ENCODE measurements at regions not wholly inside any gene's neighbourhood (a gene's known extent, or its start where the extent isn't known, plus 50 kb on each side); places are given as distances from the start of the nearest gene placed in this dataset.

GRCh38 chr15:45801543-45801942 is 166.7 kb downstream of the SQOR start:
- no peak overlapping the region for H2AFZ ChIP-seq (ENCODE audit: low read length)
- no peak overlapping the region for H4K5ac ChIP-seq (ENCODE audit: insufficient read length, low read depth, low read length)
- no peak overlapping the region for H3K18ac ChIP-seq (ENCODE audit: insufficient read length, low read depth, low read length)
- no peak overlapping the region for H3K27ac ChIP-seq (ENCODE audit: insufficient read length, low read depth, low read length)
- no peaks in the 10 kb centered on the region for H3K79me2 ChIP-seq (ENCODE audit: insufficient read depth, low read length)
- no peaks in the 10 kb centered on the region for H3K9me3 ChIP-seq (ENCODE audit: control insufficient read depth, low read depth, low read length)
- Mint-ChIP-seq H3K27me3 (ENCODE audit: low read depth) (no peaks in the 10 kb centered on the region), H3K27ac (no peak overlapping the region), H3K4me3 (no peak overlapping the region), H3K9me3 (no peaks in the 10 kb centered on the region), H3K4me1 (peaks cover 0 to 2% of the 10 kb centered on the region in 2 experiments; a peak in 1 of 4 replicates), H3K36me3 (ENCODE audit: insufficient read depth in 1 of 3, low read depth in 3 of 3) (no peaks in the 10 kb centered on the region; a peak in 1 of 7 replicates)
- no peaks in the 10 kb centered on the region for H3K4me1 ChIP-seq (ENCODE audit: insufficient read depth, low read length)
- no peaks in the 10 kb centered on the region for H3K27me3 ChIP-seq (ENCODE audit: insufficient read depth, low read length)
- H3T11ph ChIP-seq (ENCODE audit: low read length), result no peak overlapping the region
- TF ChIP-seq CTCF (conservative IDR thresholded peaks at IDR 0.05), result no peak
- DNase-seq, result no peak
- no peaks in the 10 kb centered on the region for H3K79me1 ChIP-seq (ENCODE audit: insufficient read depth, low read depth, low read length, poor library complexity, severe bottlenecking)
- H4K91ac ChIP-seq (ENCODE audit: insufficient read length, low read depth, low read length), result no peak overlapping the region
- H3K4ac ChIP-seq (ENCODE audit: low read depth, low read length), result no peak overlapping the region
- H3K14ac ChIP-seq (ENCODE audit: insufficient read depth, low read length), result no peak overlapping the region
- no peak overlapping the region for H3K9ac ChIP-seq (ENCODE audit: extremely low read depth, insufficient read length, low read length)
- H2AK5ac ChIP-seq (ENCODE audit: insufficient read length, low read length), result no peak overlapping the region
- H4K8ac ChIP-seq (replicated peaks; ENCODE audit: insufficient read length, low read depth, low read length), result no peak overlapping the region
- no peak overlapping the region for H3K4me2 ChIP-seq (ENCODE audit: insufficient read depth, insufficient read length, low read length)
- H3K56ac ChIP-seq (ENCODE audit: insufficient read length, low read depth, low read length), result no peak overlapping the region
- H2BK5ac ChIP-seq (ENCODE audit: insufficient read length, low read length), result no peak overlapping the region
- no peak overlapping the region for H2BK120ac ChIP-seq (ENCODE audit: low read depth, low read length, poor library complexity, severe bottlenecking)
- H2BK20ac ChIP-seq (ENCODE audit: low read depth, low read length, poor library complexity, severe bottlenecking), result no peak overlapping the region
- H2BK15ac ChIP-seq (ENCODE audit: low read depth, low read length), result no peak overlapping the region
- H3K23me2 ChIP-seq (ENCODE audit: insufficient read length, low read depth, low read length, poor library complexity, severe bottlenecking), result no peaks in the 10 kb centered on the region
- no peak overlapping the region for H3K23ac ChIP-seq (ENCODE audit: insufficient read length, low read depth, low read length)
- no peak overlapping the region for H2BK12ac ChIP-seq (ENCODE audit: insufficient read length, low read depth, low read length)
- no CpG with 5 or more reads among the region's 4 CpGs for WGBS (ENCODE audit: extremely low coverage, insufficient read length, low lambda C conversion rate)
- H4K20me1 ChIP-seq (ENCODE audit: control insufficient read depth, insufficient read depth, insufficient read length), result no peaks in the 10 kb centered on the region

All from H9 (cell line).